ENCODE measurements at regions not wholly inside any gene's neighbourhood (a gene's known extent, or its start where the extent isn't known, plus 50 kb on each side); places are given as distances from the start of the nearest gene placed in this dataset.
"Not testable (repeated sequence)": the region's sequence is repeated elsewhere in the genome, so short reads cannot be mapped to it uniquely, and the experiment has no call there.

DNA sequence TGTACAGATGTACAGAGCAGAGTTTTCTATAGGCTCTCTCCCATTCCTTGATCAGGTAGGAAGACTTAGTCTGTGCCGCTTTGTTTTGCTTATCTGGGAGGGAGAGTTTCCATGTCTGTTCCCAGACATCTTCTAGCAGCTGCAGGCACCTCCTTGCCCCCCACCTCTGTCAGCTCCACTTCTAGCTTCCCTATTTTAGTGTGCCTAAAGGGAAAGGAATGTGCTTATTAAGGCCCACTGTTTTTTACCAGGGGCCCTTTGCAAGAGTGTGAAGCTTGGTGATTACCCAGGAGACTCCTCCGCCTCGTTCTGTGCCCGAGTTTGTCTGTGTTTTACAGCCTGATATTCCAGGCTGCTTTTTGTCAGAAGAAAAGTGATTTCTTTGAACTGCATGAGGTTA, 1984.4 kb downstream of the OLFM4 start:
- Histone ChIP-seq H3K23ac (ENCODE audit: low read length) (no peak overlapping the region), H2BK120ac (ENCODE audit: insufficient read depth, low read length, poor library complexity) (no peak overlapping the region), H3K14ac (ENCODE audit: low read length) (no peak overlapping the region), H3K9me3 (ENCODE audit: insufficient read depth, low read depth, low read length) (no peaks in the 10 kb centered on the region), H4K12ac (ENCODE audit: low read depth, low read length) (no peak overlapping the region), H3K79me2 (ENCODE audit: control insufficient read depth, insufficient read depth, low read length, poor library complexity) (no peaks in the 10 kb centered on the region), H4K8ac (ENCODE audit: low read depth, low read length) (no peak overlapping the region), H3K18ac (ENCODE audit: low read length) (no peak overlapping the region), H2AK5ac (ENCODE audit: low read length) (no peak overlapping the region), H4K91ac (ENCODE audit: low read depth, low read length) (no peak overlapping the region), H3K4me2 (ENCODE audit: low read length) (peak overlapping the region; percentile 8), H3K4ac (ENCODE audit: low read depth, low read length) (no peak overlapping the region), H3K36me3 (ENCODE audit: control insufficient read depth in 1 of 2, insufficient read depth in 2 of 2, low read length in 2 of 2) (no peaks in the 10 kb centered on the region), H3K4me1 (ENCODE audit: control insufficient read depth in 1 of 2, insufficient read depth in 2 of 2, low read length in 2 of 2) (no peaks in the 10 kb centered on the region), H3K79me1 (ENCODE audit: low read length) (no peaks in the 10 kb centered on the region), H2BK5ac (ENCODE audit: low read depth, low read length, poor library complexity) (no peak overlapping the region), H3K9ac (ENCODE audit: low read length) (no peak overlapping the region), H2AFZ (ENCODE audit: insufficient read depth, low read length, poor library complexity) (no peak overlapping the region), H3K27me3 (ENCODE audit: insufficient read depth, low read length) (no peaks in the 10 kb centered on the region), H3K4me3 (ENCODE audit: low read depth, low read length) (no peak overlapping the region), H3K27ac (ENCODE audit: low read depth, low read length) (no peak overlapping the region), H2BK12ac (ENCODE audit: low read length) (no peak overlapping the region)
- no peak for DNase-seq
- WGBS (ENCODE audit: extremely low coverage, insufficient coverage, insufficient read length), result no CpG with 5 or more reads among the region's 4 CpGs

DNA sequence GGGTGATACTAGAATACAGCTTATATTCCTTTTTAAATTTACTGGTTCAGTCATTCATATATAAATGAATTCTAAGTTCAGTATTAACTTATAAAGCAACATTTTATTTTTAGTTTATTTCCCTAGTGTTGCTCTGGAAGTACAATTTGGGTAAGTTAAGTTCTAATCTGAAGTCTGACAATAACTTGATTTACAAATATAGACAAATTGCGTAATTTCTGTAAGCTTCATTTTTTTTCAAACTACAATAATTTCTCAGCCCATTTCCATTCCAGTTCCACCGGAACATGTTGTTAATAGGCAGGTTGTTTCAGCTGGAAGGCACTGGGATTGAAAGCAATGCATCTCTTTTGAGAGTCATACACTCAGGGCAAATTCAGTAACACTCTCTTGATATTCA, 2000.7 kb downstream of the OLFM4 start:
- H3K27ac ChIP-seq (ENCODE audit: low read depth, low read length), result no peak overlapping the region
- WGBS (ENCODE audit: extremely low coverage, insufficient coverage, insufficient read length), result no CpG with 5 or more reads among the region's 2 CpGs
- H3K23ac ChIP-seq (ENCODE audit: low read length), result no peak overlapping the region
- H3K27me3 ChIP-seq (ENCODE audit: insufficient read depth, low read length), result no peaks in the 10 kb centered on the region
- no peak overlapping the region for H2BK5ac ChIP-seq (ENCODE audit: low read depth, low read length, poor library complexity)
- H3K4ac ChIP-seq (ENCODE audit: low read depth, low read length), result no peak overlapping the region
- no peak overlapping the region for H2BK12ac ChIP-seq (ENCODE audit: low read length)
- H2BK120ac ChIP-seq (ENCODE audit: insufficient read depth, low read length, poor library complexity), result no peak overlapping the region
- H3K4me1 ChIP-seq (ENCODE audit: control insufficient read depth in 1 of 2, insufficient read depth in 2 of 2, low read length in 2 of 2), result no peaks in the 10 kb centered on the region
- H3K9ac ChIP-seq (ENCODE audit: low read length), result no peak overlapping the region
- H4K8ac ChIP-seq (ENCODE audit: low read depth, low read length), result no peak overlapping the region
- H3K79me2 ChIP-seq (ENCODE audit: control insufficient read depth, insufficient read depth, low read length, poor library complexity), result no peaks in the 10 kb centered on the region
- no peak overlapping the region for H3K4me2 ChIP-seq (ENCODE audit: low read length)
- no peak overlapping the region for H3K14ac ChIP-seq (ENCODE audit: low read length)
- H3K36me3 ChIP-seq (ENCODE audit: control insufficient read depth in 1 of 2, insufficient read depth in 2 of 2, low read length in 2 of 2), result no peaks in the 10 kb centered on the region
- H4K12ac ChIP-seq (ENCODE audit: low read depth, low read length), result no peak overlapping the region
- no peak overlapping the region for H3K18ac ChIP-seq (ENCODE audit: low read length)
- no peak overlapping the region for H3K4me3 ChIP-seq (ENCODE audit: low read depth, low read length)
- peaks cover 6% of the 10 kb centered on the region for H3K9me3 ChIP-seq (ENCODE audit: insufficient read depth, low read depth, low read length)
- H3K79me1 ChIP-seq (ENCODE audit: low read length), result no peaks in the 10 kb centered on the region
- no peak overlapping the region for H2AFZ ChIP-seq (ENCODE audit: insufficient read depth, low read length, poor library complexity)
- no peak overlapping the region for H2AK5ac ChIP-seq (ENCODE audit: low read length)
- DNase-seq, result no peak
- H4K91ac ChIP-seq (ENCODE audit: low read depth, low read length), result no peak overlapping the region

DNA sequence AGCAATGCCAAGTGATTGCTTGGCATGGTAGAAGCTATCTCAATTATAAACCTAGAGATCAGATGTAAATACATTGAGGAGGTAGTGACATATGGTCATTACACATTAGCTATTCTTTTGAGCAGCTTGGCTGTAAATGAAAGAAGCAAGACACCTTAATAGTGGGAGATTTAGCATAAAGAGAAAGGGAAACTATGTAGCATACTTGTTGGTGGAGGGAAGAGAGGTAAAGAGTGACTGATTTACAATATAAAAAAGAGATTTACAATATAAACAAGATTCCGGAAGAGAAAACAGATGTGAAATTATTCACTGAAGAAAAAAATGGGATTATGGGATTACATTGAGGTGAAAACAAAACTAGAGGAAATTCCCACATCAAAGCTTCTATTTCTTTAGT, 2009.6 kb downstream of the OLFM4 start:
- no peak overlapping the region for H2BK120ac ChIP-seq (ENCODE audit: insufficient read depth, low read length, poor library complexity)
- WGBS (ENCODE audit: extremely low coverage, insufficient coverage, insufficient read length), result no CpG with 5 or more reads among the region's 1 CpG

DNA sequence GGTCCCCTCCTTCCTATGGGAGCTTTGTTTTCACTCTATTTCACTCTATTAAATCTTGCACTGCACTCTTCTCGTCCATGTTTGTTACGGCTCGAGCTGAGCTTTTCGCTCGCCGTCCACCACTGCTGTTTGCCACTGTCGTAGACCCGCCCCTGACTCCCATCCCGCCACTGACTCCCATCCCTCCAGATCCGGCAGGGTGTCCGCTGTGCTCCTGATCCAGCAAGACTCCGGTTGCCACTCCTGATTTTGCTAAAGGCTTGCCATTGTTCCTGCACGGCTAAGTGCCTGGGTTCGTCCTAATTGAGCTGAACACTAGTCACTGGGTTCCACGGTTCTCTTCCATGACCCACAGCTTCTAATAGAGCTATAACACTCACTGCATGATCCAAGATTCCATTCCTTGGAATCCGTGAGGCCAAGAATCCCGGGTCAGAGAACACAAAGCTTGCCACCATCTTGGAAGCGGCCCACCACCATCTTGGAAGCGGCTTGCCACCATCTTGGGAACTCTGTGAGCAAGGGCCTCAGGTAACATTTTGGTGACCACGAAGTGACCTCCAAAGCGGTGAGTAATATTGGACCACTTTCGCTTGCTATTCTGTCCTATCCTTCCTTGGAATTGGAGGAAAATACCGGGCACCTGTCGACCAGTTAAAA, 2025.4 kb downstream of the OLFM4 start:
- no CpG with 5 or more reads among the region's 24 CpGs for WGBS (ENCODE audit: extremely low coverage, insufficient coverage, insufficient read length)
- H3K79me2 ChIP-seq (ENCODE audit: control insufficient read depth, insufficient read depth, low read length, poor library complexity); H3K79me1 ChIP-seq (ENCODE audit: low read length); H3K4me3 ChIP-seq (ENCODE audit: low read depth, low read length); H2BK5ac ChIP-seq (ENCODE audit: low read depth, low read length, poor library complexity); H4K8ac ChIP-seq (ENCODE audit: low read depth, low read length); DNase-seq; H3K18ac ChIP-seq (ENCODE audit: low read length); H3K4me1 ChIP-seq (ENCODE audit: control insufficient read depth in 1 of 2, insufficient read depth in 2 of 2, low read length in 2 of 2); H3K9ac ChIP-seq (ENCODE audit: low read length); H3K4ac ChIP-seq (ENCODE audit: low read depth, low read length); H2BK120ac ChIP-seq (ENCODE audit: insufficient read depth, low read length, poor library complexity); H2AK5ac ChIP-seq (ENCODE audit: low read length); H3K36me3 ChIP-seq (ENCODE audit: control insufficient read depth in 1 of 2, insufficient read depth in 2 of 2, low read length in 2 of 2); H4K12ac ChIP-seq (ENCODE audit: low read depth, low read length); H3K27me3 ChIP-seq (ENCODE audit: insufficient read depth, low read length); H3K4me2 ChIP-seq (ENCODE audit: low read length); H2AFZ ChIP-seq (ENCODE audit: insufficient read depth, low read length, poor library complexity); H3K23ac ChIP-seq (ENCODE audit: low read length); H3K14ac ChIP-seq (ENCODE audit: low read length); H2BK12ac ChIP-seq (ENCODE audit: low read length); H3K27ac ChIP-seq (ENCODE audit: low read depth, low read length); H3K9me3 ChIP-seq (ENCODE audit: insufficient read depth, low read depth, low read length): not testable (repeated sequence)
- H4K91ac ChIP-seq (ENCODE audit: low read depth, low read length), result peak overlapping the region; percentile 1

More for the DNA sequence above, 2009.6 kb downstream of the OLFM4 start:
- no peak overlapping the region for H2AFZ ChIP-seq (ENCODE audit: insufficient read depth, low read length, poor library complexity)
- no peak overlapping the region for H2BK5ac ChIP-seq (ENCODE audit: low read depth, low read length, poor library complexity)
- H4K8ac ChIP-seq (ENCODE audit: low read depth, low read length), result no peak overlapping the region
- no peak overlapping the region for H3K14ac ChIP-seq (ENCODE audit: low read length)
- H2BK12ac ChIP-seq (ENCODE audit: low read length), result no peak overlapping the region
- no peak overlapping the region for H4K91ac ChIP-seq (ENCODE audit: low read depth, low read length)
- no peak overlapping the region for H3K4me3 ChIP-seq (ENCODE audit: low read depth, low read length)
- H3K18ac ChIP-seq (ENCODE audit: low read length), result no peak overlapping the region
- H3K4me1 ChIP-seq (ENCODE audit: control insufficient read depth in 1 of 2, insufficient read depth in 2 of 2, low read length in 2 of 2), result no peaks in the 10 kb centered on the region
- DNase-seq, result no peak
- H3K27ac ChIP-seq (ENCODE audit: low read depth, low read length), result no peak overlapping the region
- H3K79me2 ChIP-seq (ENCODE audit: control insufficient read depth, insufficient read depth, low read length, poor library complexity), result no peaks in the 10 kb centered on the region
- no peak overlapping the region for H3K23ac ChIP-seq (ENCODE audit: low read length)
- no peaks in the 10 kb centered on the region for H3K27me3 ChIP-seq (ENCODE audit: insufficient read depth, low read length)
- H2AK5ac ChIP-seq (ENCODE audit: low read length), result no peak overlapping the region
- no peak overlapping the region for H3K4me2 ChIP-seq (ENCODE audit: low read length)
- H3K9me3 ChIP-seq (ENCODE audit: insufficient read depth, low read depth, low read length), result no peaks in the 10 kb centered on the region
- no peak overlapping the region for H3K4ac ChIP-seq (ENCODE audit: low read depth, low read length)
- no peak overlapping the region for H4K12ac ChIP-seq (ENCODE audit: low read depth, low read length)
- no peaks in the 10 kb centered on the region for H3K79me1 ChIP-seq (ENCODE audit: low read length)
- H3K9ac ChIP-seq (ENCODE audit: low read length), result no peak overlapping the region
- no peaks in the 10 kb centered on the region for H3K36me3 ChIP-seq (ENCODE audit: control insufficient read depth in 1 of 2, insufficient read depth in 2 of 2, low read length in 2 of 2)
